LNCaP clone FGC (cell line): ENCODE measurements at regions not wholly inside any gene's neighbourhood (a gene's known extent, or its start where the extent isn't known, plus 50 kb on each side); places are given as distances from the start of the nearest gene placed in this dataset.
A peak's percentile ranks its signal among the peaks of the same experiment; 100 is the strongest.
"Not testable (repeated sequence)": the region's sequence is repeated elsewhere in the genome, so short reads cannot be mapped to it uniquely, and the experiment has no call there.

Source experiments
- DNase-seq: peaks from one replicate; pipeline ENCODE4 v3.0.0-alpha.2; 2011; ENCODE audit warnings: low read depth
- H3K4me3 ChIP-seq: 2 replicates; pipeline ENCODE4 v1.5.1; 2011; ENCODE audit warnings: mild to moderate bottlenecking, low read depth, low read length, control low read depth
- TF ChIP-seq, protein P1 (sequence below): IDR thresholded peaks from 2 replicates; pipeline ENCODE4 v1.5.1; 2012; ENCODE audit warnings: mild to moderate bottlenecking; ENCODE audit not compliant: control insufficient read depth, insufficient read depth; ENCODE audit errors: extremely low read depth

DNA sequence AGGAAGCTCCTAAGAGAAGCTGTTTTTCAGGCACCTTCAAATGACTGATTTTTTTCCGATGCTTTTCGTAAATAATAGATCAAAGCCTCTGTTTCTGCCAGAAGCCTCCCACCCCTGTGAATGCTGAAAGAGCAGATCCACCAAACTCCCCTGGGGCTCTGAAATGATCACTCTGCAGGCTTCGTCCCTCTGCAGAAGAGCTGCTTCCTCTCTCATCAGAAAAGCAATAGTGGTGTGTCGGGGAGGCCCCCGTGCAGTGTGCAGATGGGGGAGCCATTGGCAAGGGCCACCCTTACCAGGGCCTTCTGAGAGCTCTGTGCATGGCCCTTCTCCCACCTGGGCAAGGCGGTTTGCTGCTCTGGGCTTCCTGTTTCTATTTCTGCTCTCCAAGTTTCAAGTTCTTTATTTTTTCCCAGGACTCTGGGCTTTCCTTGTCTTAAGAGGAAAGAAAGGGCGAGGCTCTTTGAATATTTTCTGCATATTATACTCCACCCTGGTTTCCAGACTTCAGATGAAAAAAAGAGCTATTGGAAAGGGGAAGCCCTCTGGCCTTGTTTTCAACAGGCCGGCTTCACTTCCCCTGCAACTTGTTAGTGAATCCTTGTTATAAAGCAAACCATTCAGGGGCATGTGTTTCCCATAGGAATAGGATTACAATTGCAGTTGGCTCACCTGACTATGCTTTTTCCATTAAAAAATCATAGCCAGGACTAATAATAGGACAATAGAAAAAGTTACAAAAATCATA is 155.2 kb downstream of the TTLL2 start:
- TF ChIP-seq, protein P1, sequence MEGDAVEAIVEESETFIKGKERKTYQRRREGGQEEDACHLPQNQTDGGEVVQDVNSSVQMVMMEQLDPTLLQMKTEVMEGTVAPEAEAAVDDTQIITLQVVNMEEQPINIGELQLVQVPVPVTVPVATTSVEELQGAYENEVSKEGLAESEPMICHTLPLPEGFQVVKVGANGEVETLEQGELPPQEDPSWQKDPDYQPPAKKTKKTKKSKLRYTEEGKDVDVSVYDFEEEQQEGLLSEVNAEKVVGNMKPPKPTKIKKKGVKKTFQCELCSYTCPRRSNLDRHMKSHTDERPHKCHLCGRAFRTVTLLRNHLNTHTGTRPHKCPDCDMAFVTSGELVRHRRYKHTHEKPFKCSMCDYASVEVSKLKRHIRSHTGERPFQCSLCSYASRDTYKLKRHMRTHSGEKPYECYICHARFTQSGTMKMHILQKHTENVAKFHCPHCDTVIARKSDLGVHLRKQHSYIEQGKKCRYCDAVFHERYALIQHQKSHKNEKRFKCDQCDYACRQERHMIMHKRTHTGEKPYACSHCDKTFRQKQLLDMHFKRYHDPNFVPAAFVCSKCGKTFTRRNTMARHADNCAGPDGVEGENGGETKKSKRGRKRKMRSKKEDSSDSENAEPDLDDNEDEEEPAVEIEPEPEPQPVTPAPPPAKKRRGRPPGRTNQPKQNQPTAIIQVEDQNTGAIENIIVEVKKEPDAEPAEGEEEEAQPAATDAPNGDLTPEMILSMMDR, result no peak
- H3K4me3 ChIP-seq, result no peak overlapping the region
- no peak for DNase-seq

DNA sequence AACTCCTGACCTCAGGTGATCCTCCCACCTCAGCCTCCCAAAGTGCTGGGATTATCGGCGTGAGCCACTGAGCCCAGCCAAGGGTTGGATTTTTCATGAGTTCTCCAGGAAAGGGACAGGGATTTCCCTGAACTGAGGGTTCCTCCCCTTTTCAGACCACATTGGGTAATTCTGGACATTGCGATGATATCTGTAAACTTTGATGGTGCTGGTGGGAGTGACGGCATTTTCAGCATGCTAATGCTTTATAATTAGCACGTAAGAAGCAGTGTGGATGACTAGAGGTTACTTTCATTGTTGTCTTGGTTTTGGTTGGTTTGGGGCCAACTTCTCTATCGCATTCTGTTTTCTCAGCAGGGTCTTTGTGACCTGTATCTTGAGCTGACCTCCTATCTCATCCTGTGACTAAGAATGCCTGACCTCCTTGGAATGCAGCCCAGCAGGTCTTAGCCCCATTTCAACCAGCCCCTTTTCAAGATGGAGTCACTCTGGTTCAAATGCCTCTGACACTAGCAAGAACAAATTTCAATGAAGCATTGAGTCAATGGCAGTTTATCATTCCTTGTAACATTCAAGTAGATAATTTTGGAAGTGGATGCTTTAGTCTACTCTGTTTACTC is 156.5 kb downstream of the TTLL2 start:
- TF ChIP-seq, protein P1, result no peak
- no peak for DNase-seq
- no peak overlapping the region for H3K4me3 ChIP-seq

DNA sequence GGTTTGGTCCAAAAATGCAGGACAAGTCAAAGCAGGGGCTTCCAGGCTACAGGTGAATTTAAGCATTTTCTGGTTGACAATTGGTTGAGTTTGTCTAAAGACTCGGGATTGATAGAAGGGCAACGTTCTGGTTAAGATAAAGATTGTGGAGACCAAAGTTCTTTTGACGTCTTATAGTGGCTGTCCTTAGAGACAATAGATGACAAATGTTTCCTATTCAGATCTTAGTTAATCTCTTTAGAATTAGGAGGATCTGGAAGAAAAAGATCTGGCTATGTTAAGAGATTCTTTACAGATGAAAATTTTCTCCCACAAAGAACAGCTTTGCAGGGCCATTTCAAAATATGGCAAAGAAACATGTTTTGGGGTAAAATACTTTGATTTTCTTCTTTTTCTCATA is 157.9 kb downstream of the TTLL2 start:
- DNase-seq, H3K4me3 ChIP-seq: not testable (repeated sequence)

DNA sequence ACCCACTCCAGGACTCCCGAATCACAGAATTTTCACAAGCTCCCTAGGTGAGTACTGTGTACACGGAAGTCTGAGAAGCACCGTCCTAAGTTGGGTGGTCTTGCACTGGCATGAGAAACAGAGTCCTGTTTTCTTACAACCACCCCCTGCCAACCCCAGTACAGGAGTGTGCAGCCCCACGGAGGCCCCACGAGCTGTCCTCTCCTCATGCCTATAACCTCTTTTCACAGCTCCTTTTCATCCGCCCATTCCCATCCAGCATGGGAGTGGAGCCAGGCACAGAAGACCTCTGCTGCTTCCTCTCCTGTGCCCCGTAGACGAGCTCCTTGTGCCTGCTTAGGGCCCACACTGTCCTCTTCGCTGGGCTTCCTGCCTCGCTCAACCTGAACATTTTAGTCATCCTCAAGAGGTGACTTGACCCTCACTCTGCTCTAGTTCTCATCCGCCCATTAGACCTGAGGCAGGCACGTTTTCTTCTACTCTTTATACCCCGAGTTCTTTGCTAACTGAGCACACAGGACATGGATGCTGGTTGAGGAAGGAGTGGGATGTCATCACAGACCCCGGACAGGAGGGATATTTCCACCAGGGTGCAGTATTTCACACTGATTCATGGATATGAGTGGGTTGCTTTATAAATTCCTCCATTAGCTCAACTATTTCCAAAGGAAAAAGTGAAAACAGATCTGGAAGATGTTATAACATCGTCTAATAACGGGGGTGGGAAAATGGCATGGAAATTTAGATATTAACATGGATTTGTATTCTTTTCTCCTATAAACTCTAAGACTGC is 160.5 kb downstream of the TTLL2 start:
- TF ChIP-seq, protein P1, result no peak
- DNase-seq, result no peak
- no peak overlapping the region for H3K4me3 ChIP-seq

DNA sequence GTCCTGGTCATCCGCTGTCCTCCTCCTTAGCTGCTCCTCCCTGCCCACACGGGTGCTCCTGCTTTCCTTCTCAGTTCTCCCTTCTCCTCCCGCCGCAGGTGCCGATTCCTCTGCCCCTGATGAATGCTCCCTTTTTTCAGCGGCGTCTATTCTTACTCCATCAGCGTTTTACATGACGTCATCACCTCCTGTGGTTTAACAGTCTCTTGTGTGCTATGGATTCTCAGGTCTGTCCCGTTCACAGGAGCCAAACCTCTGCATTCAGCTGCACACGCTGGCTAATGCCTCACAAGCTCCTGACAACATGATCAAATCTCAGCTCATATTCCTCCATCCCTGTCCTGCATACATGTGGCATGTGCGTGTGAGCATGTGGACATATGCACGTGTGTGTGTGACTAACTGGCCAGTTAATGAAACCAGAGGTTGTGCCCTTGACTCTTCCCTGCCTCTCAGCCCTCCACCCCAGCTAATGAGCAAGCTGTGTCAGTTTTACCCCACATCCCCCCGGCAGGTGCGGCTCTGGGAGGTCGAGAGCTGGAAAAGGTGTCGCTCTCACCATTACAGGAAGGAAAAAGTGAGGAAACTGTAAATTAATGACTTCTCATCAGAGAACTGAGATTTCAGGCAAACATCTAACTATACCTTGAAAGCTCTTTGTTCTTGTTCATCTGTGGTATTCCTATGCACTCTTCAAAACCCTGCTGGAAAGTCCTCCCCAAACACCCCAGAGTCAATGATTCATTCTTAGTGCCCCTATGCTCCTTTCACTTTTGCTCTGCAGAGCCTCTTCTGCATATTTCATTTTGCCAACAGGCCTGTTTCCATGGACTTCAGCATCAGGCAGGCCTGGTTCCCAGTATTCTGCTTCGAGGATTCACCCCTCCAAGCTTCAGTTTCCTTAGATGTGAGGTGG is 163.1 kb downstream of the TTLL2 start:
- TF ChIP-seq, protein P1, result no peak
- DNase-seq, result no peak
- H3K4me3 ChIP-seq, result no peak overlapping the region

DNA sequence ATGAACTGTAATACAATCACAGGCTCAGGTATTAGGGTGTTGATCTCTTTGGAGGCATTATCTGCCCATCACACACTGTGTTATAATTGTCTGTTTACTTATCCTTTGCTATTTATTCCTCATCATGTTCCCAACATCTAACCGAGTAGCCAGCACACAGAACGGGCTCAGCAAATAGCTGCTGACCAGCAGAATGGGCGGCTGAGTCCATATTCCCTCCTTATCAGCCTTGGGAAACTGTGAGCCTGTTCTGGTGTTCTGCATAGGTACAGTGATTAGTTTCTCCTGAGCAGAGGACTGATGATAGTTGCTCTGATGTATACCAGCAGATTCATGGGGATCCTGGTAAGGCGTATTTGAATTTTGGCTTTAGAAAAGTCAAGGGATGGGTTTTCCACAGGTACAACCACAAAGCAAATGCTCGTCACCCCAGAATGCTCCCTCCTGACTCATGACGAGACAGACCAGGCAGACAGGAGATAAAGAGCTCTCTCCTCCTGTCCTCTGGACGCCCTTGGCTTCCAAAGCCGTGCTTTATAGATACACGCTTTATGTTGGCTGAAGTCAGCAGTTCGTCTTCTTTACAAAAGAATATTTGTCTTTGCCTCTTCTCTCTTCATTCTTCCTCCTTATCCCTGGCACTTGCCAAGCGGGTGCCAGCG is 166.7 kb downstream of the TTLL2 start:
- H3K4me3 ChIP-seq, result no peak overlapping the region

More for the DNA sequence above, 166.7 kb downstream of the TTLL2 start:
- TF ChIP-seq, protein P1, result no peak
- DNase-seq, result peak; percentile 42
